ENCODE measurements at regions not wholly inside any gene's neighbourhood (a gene's known extent, or its start where the extent isn't known, plus 50 kb on each side); places are given as distances from the start of the nearest gene placed in this dataset.

GRCh38 chr6:63066055-63066704 lies 145.1 kb upstream of the FKBP1C start:
- TF ChIP-seq RAD21 (IDR thresholded peaks at IDR 0.05; ENCODE audit: low read length) (peak; percentile 27; the same call in 1 of the 2 replicates), IRF3 (IDR thresholded peaks at IDR 0.05; ENCODE audit: low read depth, low read length) (no peak), SMC3 (IDR thresholded peaks at IDR 0.05; ENCODE audit: low read depth, low read length) (peak; percentile 33; the same call in 1 of the 2 replicates), YY1 (IDR thresholded peaks at IDR 0.05; ENCODE audit: low read depth) (no peak)
- TF ChIP-seq, protein P1, sequence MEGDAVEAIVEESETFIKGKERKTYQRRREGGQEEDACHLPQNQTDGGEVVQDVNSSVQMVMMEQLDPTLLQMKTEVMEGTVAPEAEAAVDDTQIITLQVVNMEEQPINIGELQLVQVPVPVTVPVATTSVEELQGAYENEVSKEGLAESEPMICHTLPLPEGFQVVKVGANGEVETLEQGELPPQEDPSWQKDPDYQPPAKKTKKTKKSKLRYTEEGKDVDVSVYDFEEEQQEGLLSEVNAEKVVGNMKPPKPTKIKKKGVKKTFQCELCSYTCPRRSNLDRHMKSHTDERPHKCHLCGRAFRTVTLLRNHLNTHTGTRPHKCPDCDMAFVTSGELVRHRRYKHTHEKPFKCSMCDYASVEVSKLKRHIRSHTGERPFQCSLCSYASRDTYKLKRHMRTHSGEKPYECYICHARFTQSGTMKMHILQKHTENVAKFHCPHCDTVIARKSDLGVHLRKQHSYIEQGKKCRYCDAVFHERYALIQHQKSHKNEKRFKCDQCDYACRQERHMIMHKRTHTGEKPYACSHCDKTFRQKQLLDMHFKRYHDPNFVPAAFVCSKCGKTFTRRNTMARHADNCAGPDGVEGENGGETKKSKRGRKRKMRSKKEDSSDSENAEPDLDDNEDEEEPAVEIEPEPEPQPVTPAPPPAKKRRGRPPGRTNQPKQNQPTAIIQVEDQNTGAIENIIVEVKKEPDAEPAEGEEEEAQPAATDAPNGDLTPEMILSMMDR (IDR thresholded peaks at IDR 0.05), result peak; percentile 48
- POLR2A ChIA-PET, result no interaction called here
- Histone ChIP-seq H3K36me3 (replicated peaks in 1 of 2; ENCODE audit: control insufficient read depth in 1 of 2, insufficient read depth in 2 of 2, low read length in 1 of 2) (no peaks in the 10 kb centered on the region), H3K79me2 (ENCODE audit: insufficient read depth) (no peaks in the 10 kb centered on the region), H3K4me2 (no peak overlapping the region), H3F3A (replicated peaks; ENCODE audit: insufficient read depth) (no peaks in the 10 kb centered on the region), H2AFZ (ENCODE audit: low read depth) (no peak overlapping the region), H4K20me1 (ENCODE audit: insufficient read depth) (no peaks in the 10 kb centered on the region), H3K9ac (no peak overlapping the region), H3K4me1 (ENCODE audit: control insufficient read depth in 1 of 2, insufficient read depth in 2 of 2, low read depth in 1 of 2, low read length in 1 of 2) (no peaks in the 10 kb centered on the region), H3K9me3 (no peaks in the 10 kb centered on the region), H3K4me3 (ENCODE audit: low read depth in 2 of 2, low read length in 1 of 2) (no peak overlapping the region), H3K27me3 (ENCODE audit: insufficient read depth) (no peaks in the 10 kb centered on the region), H3K27ac (ENCODE audit: low read depth in 2 of 2, low read length in 1 of 2) (no peak overlapping the region), H3K9me2 (no peaks in the 10 kb centered on the region)
- CTCF ChIA-PET, result interaction anchor here (1.4 to 2.4 kb wide), 4 partner anchors 203 to 737 kb away, joined by 5 to 11 read pairs (median 6); no protein-coding TSS in a partner anchor
- WGBS (ENCODE audit: low lambda C conversion rate), result 3% methylated on average over 3 of the region's 3 CpGs
- no peak for DNase-seq

GRCh38 chr6:63094947-63095346 lies 116.3 kb upstream of the FKBP1C start:
- H3K4me3 ChIP-seq (ENCODE audit: low read depth in 2 of 2, low read length in 1 of 2), result no peak overlapping the region
- ChIA-PET CTCF (no interaction called here), POLR2A (no interaction called here)
- no peak overlapping the region for H3K4me2 ChIP-seq
- no peaks in the 10 kb centered on the region for H3F3A ChIP-seq (replicated peaks; ENCODE audit: insufficient read depth)
- H3K36me3 ChIP-seq (replicated peaks in 1 of 2; ENCODE audit: control insufficient read depth in 1 of 2, insufficient read depth in 2 of 2, low read length in 1 of 2), result no peaks in the 10 kb centered on the region
- DNase-seq, result no peak
- H4K20me1 ChIP-seq (ENCODE audit: insufficient read depth), result no peaks in the 10 kb centered on the region
- no peak overlapping the region for H3K9ac ChIP-seq
- no peaks in the 10 kb centered on the region for H3K9me2 ChIP-seq
- no peak overlapping the region for H2AFZ ChIP-seq (ENCODE audit: low read depth)
- no peaks in the 10 kb centered on the region for H3K79me2 ChIP-seq (ENCODE audit: insufficient read depth)
- no peaks in the 10 kb centered on the region for H3K9me3 ChIP-seq
- no peak overlapping the region for H3K27ac ChIP-seq (ENCODE audit: low read depth in 2 of 2, low read length in 1 of 2)
- 4% methylated on average over 6 of the region's 6 CpGs for WGBS (ENCODE audit: low lambda C conversion rate)
- H3K4me1 ChIP-seq (ENCODE audit: control insufficient read depth in 1 of 2, insufficient read depth in 2 of 2, low read depth in 1 of 2, low read length in 1 of 2), result no peaks in the 10 kb centered on the region
- no peaks in the 10 kb centered on the region for H3K27me3 ChIP-seq (ENCODE audit: insufficient read depth)
- TF ChIP-seq, protein P2, sequence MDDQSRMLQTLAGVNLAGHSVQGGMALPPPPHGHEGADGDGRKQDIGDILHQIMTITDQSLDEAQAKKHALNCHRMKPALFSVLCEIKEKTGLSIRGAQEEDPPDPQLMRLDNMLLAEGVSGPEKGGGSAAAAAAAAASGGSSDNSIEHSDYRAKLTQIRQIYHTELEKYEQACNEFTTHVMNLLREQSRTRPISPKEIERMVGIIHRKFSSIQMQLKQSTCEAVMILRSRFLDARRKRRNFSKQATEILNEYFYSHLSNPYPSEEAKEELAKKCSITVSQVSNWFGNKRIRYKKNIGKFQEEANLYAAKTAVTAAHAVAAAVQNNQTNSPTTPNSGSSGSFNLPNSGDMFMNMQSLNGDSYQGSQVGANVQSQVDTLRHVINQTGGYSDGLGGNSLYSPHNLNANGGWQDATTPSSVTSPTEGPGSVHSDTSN (IDR thresholded peaks at IDR 0.05), result no peak
- no peak for TF ChIP-seq POLR2AphosphoS5 (IDR thresholded peaks at IDR 0.05; ENCODE audit: low read depth, low read length)
- no peak for TF ChIP-seq TCF12 (IDR thresholded peaks at IDR 0.05)
- TF ChIP-seq USF1 (IDR thresholded peaks at IDR 0.05; ENCODE audit: borderline replicate concordance, low read depth), result no peak
- TF ChIP-seq IRF3 (IDR thresholded peaks at IDR 0.05; ENCODE audit: low read depth, low read length), result no peak
- TF ChIP-seq REST (IDR thresholded peaks at IDR 0.05; ENCODE audit: low read depth, low read length), result no peak
- TF ChIP-seq MEF2A (IDR thresholded peaks at IDR 0.05; ENCODE audit: borderline replicate concordance, low read depth), result no peak
- no peak for TF ChIP-seq FOSL2 (IDR thresholded peaks at IDR 0.05; ENCODE audit: borderline replicate concordance, low read depth)
- TF ChIP-seq ELF1 (IDR thresholded peaks at IDR 0.05), result no peak
- no peak for TF ChIP-seq MAX (IDR thresholded peaks at IDR 0.05; ENCODE audit: low read depth)
- no peak for TF ChIP-seq EZH2phosphoT487 (IDR thresholded peaks at IDR 0.05; ENCODE audit: borderline replicate concordance, low read depth)
- no peak for TF ChIP-seq YY1 (IDR thresholded peaks at IDR 0.05; ENCODE audit: low read depth)
- no peak for TF ChIP-seq SIN3A (IDR thresholded peaks at IDR 0.05; ENCODE audit: borderline replicate concordance, low read depth, low read length)

Measured in SK-N-SH (cell line).